HG02610 (cell line): ENCODE measurements at regions not wholly inside any gene's neighbourhood (a gene's known extent, or its start where the extent isn't known, plus 50 kb on each side); places are given as distances from the start of the nearest gene placed in this dataset.
"Not testable (repeated sequence)": the region's sequence is repeated elsewhere in the genome, so short reads cannot be mapped to it uniquely, and the experiment has no call there.

Source experiments
- ATAC-seq: cut with Tn5 transposase; IDR thresholded peaks from one replicate; pipeline ENCODE4 v1.9.1; 2021; ENCODE audit warnings: mild to moderate bottlenecking, moderate library complexity; ENCODE audit not compliant: unreplicated experiment

DNA sequence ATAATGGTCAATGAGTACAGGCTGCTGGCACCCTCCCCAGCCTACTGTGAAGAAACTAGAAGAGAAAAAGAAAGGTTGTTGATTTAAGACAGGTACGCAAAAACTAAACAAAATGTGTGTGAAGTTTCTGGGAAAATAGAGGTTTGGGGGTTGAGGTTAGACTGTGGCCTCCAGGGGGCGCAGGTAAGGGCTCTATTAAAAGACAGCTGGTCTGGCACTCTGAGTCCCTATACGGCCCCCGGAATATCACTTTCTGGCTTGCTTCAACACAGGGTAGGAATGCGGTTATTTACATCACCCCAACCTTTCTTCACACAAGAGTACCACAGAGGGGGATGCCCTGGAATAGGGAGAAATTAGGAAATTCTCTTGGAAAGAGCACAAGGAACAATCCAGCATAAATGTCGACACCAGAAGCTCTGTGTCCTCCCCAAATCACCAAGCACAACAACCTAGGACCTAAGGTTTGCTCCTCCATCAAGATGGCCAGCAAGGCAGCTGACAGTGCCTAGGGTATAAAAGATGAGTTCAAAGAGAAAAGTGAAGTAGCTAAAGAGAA lies 480.8 kb upstream of the KLHL29 start:
- ATAC-seq, result no peak

DNA sequence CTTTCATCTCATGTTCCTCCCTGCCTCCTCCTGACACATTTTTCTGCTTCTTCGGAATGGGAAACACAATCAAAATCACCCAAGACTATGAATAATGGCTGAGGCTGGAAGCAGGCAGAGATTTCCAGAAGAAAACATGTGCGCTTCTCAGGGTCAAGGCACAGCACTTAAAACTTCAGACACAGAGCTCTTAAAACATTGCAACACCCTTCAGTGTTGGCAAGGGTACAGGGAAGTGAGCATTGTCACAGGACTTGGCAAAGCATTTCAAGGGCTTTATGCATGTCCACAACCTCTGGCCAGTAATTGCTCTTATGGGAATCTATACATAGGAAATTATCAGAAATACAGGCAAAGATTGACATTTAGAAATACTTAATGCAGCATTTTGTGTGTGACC lies 477.6 kb upstream of the KLHL29 start:
- no peak for ATAC-seq

DNA sequence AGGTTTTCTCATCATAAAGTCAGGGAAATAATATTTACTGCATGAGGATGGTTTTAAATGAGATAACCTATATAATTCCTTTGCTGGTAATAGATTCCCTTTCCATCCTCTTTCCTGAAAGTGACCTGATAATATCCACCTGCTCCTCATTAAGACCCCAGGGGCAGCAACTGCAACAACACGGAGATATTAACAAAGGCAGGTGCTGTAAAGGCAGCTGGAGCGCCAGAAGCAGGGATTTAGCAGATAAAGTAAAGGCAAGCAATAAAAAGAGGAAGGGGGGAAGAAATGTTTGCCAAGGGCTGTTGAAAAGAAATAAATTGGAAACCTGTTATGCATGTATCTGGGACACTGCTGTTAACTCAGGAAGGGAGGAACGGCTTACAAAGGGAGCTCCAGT lies 472.6 kb upstream of the KLHL29 start:
- no peak for ATAC-seq

DNA sequence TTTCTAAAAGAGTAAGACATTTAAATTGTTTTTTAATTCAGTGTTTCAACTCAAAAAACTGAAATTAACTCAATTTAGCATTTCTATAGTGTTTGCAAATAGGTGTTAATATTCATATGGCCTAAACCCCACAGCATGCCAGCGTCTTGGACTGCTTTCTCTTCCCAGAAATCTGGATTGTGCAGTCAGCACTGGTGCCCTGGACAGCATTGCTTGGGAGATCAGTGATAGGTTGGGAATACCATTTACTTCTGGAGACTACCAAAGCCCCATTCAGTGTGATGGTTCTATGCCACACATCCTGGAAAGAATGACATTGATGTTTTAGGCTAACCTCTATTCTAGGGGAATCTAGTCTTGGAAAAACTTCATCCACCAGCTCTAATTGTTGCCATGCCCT lies 455.0 kb upstream of the KLHL29 start:
- no peak for ATAC-seq

DNA sequence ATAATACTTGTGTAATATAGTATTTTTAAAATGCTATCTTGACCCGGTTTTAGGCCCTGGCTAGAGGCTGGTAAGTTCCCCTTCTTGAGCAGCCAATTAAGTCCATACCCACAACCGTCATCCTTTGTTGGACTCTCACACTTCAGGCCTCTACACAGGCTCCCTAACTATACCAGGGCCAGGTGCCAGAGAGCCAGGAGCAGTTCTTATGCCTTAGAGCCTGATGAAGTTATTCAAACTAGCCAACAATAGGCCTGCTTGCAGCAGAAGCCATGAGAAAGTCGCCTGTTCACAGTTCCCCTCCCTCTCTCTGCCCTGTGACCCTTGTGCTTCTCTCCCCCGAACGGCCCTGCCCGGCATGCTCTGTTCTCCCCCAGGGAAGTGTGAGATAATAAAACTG lies 454.2 kb upstream of the KLHL29 start:
- no peak for ATAC-seq

DNA sequence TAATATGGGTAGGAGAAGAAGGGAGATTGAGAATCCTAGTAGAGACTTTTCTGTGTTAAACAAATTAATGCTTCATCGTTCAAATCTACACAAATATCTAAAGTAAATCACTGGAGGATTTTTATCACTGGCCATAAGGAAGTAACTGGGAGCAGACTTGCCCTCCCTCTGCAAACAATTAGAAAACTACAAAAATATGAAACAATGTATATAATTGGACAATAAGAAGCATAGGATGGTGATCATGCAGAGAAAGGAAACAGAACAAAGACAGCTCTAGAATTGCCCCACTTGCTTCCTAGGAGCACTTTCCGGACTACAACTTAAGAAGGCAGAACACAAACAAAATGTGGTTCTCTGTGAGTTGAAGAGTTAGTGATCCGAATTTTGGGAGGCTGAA lies 452.7 kb upstream of the KLHL29 start:
- no peak for ATAC-seq

DNA sequence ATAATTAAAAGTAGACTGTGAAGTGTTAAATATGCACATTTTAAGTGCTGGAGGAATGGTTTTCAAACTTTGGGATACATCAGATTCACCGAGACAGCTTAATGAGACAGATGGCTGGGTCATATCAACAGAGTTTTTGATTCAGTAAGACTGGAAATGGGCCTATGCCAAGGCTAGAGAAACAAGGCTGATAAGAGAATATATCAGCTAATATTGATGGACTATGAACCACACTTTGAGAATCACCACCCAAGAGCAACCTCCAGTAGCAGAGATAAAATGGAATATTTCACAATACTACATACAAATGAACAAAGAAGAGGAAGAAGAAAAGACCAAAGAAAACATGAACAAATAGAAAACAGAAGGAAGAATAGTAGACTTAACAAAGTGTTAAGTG lies 450.2 kb upstream of the KLHL29 start:
- no peak for ATAC-seq

DNA sequence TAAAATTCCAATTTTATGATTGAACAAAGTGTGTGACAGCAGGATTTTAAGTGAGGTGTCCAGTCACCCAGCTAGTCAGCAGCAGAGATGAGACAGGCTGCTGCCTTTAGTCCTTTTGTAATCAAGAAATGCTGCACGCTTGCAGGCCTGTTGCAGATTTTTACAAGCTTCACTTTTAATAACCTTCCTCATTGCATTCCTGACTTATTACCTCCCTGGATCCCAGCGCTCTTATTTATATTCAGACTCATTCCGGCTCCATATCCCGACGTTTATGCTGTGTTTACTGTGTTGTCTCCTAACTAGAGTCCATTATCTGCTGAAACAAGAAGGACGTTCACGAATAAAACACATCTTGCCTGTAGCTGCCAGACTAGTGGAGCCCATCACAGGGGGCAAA lies 442.5 kb upstream of the KLHL29 start:
- ATAC-seq, result no peak

DNA sequence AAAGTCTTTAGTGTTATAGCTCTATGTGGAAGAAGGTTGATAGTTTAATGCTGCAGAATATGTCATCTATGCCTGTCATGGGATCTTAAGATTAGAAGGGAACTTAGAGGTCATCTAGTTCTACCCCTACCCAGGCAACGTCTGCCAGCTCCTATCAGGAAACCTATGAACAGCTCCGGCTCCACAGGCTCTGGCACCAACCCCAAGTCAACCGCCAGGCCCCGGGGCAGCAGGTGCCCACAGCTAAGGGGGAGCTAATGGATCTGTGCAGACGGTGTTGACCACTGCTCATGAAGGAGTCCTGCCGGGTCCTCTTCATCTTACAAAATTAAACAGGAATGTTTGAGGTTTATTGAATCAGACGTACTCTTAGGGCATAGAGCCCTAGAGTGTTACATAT lies 440.8 kb upstream of the KLHL29 start:
- ATAC-seq, result no peak

DNA sequence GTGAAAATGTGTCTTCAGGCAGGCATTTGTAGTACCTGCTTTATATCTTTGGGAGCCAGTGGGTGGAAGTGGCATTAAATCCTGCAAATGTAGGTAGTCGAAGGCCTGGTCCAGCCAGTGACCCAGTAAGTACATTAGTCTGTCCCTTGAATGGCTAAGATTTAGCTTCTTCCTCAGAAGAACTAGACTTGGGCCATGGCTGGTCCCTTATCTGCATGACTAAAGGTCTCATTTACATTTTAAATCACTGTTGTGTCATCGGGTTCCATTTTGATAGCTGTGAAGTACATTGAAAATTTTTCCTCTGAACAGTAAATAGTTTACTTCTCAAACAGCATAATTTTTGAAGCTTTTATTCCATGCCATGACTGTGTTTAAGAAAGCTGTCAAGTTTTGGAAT lies 438.4 kb upstream of the KLHL29 start:
- ATAC-seq, result no peak

DNA sequence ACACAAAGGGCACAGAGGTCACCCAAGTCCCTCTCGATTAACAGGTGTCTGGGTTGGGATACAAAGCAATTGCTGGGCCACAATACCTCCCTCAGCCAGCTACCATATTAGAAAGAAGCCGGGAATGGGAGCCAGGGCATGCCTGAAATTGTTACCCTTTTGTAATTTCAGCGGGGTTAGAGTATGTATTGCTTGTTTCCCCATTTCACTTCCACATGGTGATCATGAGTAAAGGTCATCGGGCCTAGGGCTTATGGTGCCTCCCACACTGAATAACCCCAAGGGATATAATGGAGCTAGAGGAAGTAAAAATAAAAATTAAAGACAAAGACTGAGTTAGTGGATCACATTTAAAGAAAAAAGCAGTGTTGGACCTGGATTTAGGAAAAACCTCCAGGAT lies 437.2 kb upstream of the KLHL29 start:
- no peak for ATAC-seq

DNA sequence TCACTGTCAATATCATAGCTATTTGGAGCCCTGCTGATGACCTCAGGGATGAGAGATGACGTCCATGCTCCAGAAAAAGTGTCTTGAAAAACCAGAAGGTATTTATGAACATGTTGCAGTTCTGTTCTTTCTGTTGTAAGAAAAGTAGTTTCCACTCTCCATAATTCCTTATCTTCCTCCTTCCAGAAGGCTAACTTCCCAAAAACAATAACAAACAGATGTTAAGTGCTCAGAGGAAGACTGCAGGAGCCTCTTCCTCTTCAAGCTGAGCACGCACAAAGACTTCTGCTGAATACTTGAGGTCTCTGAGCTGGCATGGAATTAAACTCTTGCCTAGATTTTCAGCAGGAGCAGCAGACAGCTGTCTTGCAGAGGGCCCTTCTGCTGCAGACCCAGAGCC lies 434.5 kb upstream of the KLHL29 start:
- no peak for ATAC-seq

DNA sequence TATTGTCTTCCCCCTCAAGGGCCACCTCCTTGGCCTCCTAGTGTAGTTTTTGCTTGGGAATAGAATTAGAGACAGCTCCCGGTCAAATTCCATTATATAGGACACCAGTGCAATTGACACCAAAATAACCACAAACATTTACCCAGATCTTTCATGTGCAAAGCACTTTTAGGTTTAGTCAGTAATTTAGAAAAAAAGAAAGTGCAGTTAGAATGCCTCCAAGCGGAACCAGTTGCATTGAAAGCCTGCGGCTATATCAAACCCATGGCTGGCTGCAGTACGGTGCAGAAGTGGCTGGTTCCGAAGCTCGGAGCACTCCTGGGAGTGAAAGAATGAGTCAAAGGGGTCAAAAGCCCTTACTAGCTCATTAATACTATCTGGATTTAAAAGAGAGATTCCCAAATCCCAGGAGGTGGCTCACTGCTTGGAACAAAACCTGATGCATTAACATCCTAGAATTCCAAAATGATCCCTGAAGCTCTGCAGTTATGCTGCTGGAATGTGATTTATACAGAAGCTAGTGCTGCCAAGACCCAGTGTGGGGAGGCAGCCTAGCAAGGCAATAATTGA lies 432.2 kb upstream of the KLHL29 start:
- ATAC-seq, result no peak

DNA sequence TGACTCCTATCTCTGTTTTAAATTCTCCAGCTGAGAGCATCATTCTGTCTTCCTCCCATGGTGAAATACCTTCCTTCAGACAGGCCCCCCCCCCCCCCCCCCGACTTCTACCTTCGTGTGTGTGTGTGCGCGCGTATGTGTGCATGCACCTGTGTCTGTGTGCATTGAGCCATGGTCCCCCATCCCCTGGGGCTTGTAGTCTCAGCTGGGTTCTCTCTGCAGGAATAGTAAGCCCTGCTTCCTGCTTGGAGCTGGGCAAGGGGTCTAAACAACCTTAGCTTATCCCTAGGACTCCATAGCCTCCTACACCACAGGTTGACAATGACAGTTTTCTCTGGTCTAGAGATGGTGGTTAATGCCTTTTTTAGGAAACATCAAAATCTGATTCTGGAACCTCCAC lies 427.5 kb upstream of the KLHL29 start:
- ATAC-seq, result no peak

DNA sequence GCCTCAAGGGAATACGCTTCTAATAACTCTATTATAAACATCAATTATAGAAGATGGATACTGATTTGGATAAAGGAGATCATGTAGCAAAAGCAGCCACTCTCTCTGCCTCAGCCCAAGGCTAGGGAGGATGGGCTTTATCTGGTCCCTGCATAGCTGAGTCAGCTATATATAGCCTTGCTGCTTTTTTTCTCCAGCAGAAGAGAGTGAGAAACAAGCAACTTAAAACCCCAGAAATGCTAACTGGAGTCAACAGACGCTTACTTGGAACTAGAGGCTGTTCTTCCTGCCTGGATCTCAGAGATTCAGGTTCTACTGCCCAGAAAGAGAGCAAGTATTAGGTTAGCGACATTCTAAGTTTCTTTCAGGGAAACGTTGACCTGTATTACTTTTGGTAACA lies 426.7 kb upstream of the KLHL29 start:
- ATAC-seq, result no peak

DNA sequence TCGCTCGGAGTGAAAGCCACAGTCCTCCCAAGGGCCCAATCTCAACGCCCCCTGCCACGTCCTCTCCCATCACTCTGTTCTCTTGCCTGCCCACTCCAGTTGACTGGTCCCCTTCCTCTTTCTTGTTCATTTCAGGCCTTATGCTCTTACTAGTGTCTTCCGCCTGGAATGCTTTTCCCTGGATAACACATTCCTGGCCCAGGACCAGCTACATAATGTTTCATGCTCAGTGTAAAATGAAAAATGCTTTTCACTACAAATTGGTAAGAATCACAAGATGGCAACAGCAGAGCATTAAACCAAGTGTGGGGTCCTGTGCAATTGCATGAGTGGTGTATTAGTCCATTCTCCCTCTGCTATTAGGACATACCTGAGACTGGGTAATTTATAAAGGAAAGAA lies 417.2 kb upstream of the KLHL29 start:
- ATAC-seq, result no peak

DNA sequence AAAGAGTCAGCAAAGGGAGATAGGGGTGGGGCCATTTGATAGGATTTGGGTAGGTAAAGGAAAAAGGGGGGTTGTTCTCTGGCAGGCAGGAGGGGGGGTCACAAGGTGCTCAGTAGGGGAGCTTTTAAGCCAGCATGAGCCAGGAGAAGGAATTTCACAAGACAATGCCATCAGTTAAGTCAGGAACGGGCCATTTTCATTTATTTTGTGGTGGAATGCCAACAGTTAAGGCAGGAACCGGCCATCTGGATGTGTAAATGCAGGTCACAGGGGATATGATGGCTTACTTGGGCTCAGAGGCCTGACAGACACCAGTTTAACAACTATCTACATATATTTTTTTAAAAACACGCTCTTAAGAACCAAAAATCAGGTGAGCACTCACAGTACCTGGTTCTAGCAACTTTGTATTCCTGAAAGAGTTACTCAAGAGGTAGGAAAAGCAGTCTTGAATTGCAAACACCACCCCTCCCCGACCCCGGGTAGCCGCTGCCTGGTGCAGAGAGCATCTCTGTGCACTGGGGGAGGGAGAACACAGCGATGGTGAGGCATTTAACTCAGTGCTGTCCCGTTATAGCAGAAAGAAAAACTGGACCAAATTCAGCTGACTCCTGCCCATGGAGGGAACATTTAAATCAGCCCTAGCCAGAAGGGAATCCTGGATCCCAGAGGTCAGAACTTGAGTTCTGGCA lies 414.5 kb upstream of the KLHL29 start:
- ATAC-seq, result no peak

DNA sequence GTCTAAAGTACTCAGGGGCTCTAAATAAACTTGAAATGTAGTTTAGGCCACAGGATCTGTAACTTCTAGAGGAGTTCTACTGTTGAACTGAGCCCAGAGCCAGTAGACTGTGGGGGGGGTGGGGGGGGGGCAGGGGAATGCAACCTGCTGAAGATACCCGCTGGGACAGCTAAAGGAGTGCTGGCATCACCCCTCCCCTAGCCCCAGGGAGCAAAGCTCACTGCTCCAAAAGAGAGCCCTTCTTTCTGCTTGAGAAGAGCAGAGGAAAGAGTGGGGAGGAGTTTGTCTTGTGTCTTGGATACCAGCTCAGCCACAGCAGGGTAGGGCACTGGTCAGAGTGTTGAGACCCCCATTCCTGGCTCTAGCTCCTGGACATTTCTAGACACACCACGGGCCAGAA lies 414.0 kb upstream of the KLHL29 start:
- ATAC-seq, result no peak

DNA sequence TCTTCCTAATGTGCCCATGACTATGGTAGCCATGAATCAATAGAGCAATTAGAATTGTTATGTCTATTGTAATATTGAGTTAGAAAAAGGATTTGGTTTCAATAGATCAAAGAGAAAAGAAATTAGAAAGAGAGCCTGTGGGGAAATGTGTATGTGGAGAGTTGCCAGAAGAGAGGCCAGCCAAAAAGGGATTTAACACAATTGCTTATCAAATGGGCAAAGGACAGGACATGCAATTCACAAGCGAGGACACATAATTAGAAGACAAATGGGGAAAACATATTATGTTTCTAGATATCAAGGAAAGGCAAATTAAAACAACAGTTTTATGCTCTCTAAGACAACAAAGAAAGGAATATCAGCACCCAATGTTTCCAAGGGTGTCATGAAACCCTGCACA lies 403.2 kb upstream of the KLHL29 start:
- ATAC-seq, result no peak

DNA sequence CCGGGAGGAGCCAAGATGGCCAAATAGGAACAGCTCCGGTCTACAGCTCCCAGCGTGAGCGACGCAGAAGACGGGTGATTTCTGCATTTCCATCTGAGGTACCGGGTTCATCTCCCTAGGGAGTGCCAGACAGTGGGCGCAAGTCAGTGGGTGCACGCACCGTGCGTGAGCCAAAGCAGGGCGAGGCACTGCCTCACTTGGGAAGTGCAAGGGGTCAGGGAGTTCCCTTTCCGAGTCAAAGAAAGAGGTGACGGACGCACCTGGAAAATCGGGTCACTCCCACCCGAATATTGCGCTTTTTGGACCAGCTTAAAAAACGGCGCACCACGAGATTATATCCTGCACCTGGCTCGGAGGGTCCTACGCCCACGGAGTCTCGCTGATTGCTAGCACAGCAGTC lies 400.8 kb upstream of the KLHL29 start:
- ATAC-seq, result not testable (repeated sequence)

DNA sequence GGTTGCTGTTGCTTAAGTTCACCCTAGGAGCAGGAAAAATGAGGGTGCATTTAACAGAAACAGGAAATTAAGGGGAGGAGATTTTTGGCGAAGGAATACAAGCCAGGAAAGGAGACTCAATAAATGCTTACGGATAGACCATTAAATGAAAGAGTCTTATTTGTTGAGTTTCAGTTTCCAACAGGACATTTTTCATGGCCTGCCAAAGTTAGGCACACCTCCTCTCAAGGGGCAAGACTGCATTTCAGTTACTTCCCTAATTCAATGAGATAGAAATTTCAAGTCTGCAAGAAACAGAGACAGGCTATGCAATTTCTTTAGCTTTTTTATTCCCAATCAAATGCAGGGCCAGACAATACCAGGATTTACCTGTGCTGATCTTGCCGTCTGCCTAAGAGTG lies 394.7 kb upstream of the KLHL29 start:
- no peak for ATAC-seq

DNA sequence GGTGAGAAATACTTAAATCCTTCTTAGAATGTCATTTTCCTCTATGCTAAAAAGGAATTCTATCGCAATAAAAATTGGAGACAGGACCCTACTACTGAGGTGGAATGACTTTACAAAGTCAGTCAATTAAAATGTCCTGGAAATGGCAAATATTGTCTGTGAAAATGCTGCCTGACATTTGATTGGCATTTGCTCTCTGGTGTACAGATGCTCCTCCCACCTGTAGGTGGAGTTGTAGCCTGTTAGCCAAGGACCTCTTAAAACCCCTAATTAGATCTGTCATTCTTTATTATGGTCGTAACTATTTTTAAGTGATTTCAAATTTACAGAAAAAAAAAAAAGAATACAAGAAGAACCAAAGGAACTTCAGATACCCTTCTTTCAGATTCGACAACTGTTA lies 393.1 kb upstream of the KLHL29 start:
- no peak for ATAC-seq

DNA sequence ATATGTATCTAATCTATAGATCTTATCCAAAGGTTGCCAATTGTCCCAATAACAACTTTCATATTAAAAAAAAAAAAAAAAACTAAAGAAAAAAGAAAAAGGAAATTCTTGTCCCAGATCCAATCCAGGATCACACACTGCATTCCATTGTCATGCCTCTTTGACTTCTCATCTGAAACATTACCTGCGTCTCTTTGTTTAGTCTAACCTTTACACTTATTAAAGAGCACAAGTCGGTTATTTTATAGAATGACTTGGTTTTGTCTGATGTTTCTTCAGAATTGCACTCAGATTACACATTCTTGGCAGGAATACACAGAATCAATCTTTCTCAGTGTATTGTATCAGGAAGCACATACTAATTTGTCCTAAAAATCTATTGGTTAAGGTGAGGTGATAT lies 392.5 kb upstream of the KLHL29 start:
- no peak for ATAC-seq
